B cell (primary cell): ENCODE measurements at regions not wholly inside any gene's neighbourhood (a gene's known extent, or its start where the extent isn't known, plus 50 kb on each side); places are given as distances from the start of the nearest gene placed in this dataset.
A peak's percentile ranks its signal among the peaks of the same experiment; 100 is the strongest.

Source experiments
- ATAC-seq: fragments of 200-7000 bp; cut with Tn5 transposase; one replicate; pipeline ENCODE4 v1.10.0; 2021; ENCODE audit warnings: low read depth, mild to moderate bottlenecking, moderate number of reproducible peaks, moderate library complexity
- CTCF ChIA-PET: fragments of 350-600 bp; sonication (Branson Sonifier 250); formaldehyde crosslinking; loops from one replicate; lab custom pipeline; 2021; ENCODE audit warnings: antibody characterized with exemption, inconsistent platforms; lab: Charles Lee
- POLR2A ChIA-PET: fragments of 350-600 bp; sonication (Branson Sonifier 250); formaldehyde crosslinking; loops from one replicate; lab custom pipeline; 2021; ENCODE audit warnings: antibody characterized with exemption; lab: Charles Lee
- DNase-seq: peaks from one replicate; pipeline ENCODE4 v3.0.0; 2013
- H2AFZ ChIP-seq: 2 replicates; pipeline ENCODE4 v1.6.1; 2012; ENCODE audit warnings: mild to moderate bottlenecking, low read depth, low read length; ENCODE audit not compliant: insufficient read depth, poor library complexity, severe bottlenecking
- H3K27ac ChIP-seq, 2 donors: 1 replicate in 1 of 2; 2 replicates in 1 of 2; pipeline ENCODE4 v1.5.1; 2012 to 2013; ENCODE audit warnings: low read length in 2 of 2, mild to moderate bottlenecking in 2 of 2, moderate library complexity in 1 of 2
- H3K27me3 ChIP-seq, 4 experiments: fragments of 200-600 bp in 1 of 4; sonication (generic) in 1 of 4; replicated peaks in 1 of 4; 1 replicate in 2 of 4; 2 replicates in 2 of 4; pipeline versions ENCODE4 v1.6.1 to v1.7.0; 2013 to 2016; ENCODE audit warnings: low read length in 3 of 4, mild to moderate bottlenecking in 2 of 4, mixed read lengths in 1 of 4, moderate library complexity in 1 of 4; ENCODE audit not compliant: insufficient read depth in 4 of 4, control insufficient read depth in 3 of 4; ENCODE audit errors: control extremely low read depth in 1 of 4
- H3K36me3 ChIP-seq, 2 experiments: replicated peaks in 1 of 2; 1 replicate in 1 of 2; 2 replicates in 1 of 2; pipeline versions ENCODE4 v1.6.1 to v1.7.1; 2013; ENCODE audit warnings: low read length in 1 of 2; ENCODE audit not compliant: insufficient read depth in 2 of 2, control insufficient read depth in 1 of 2; ENCODE audit errors: control extremely low read depth in 1 of 2, extremely low read depth in 1 of 2
- H3K4me1 ChIP-seq, 2 donors: fragments of 200-600 bp in 1 of 2; sonication (generic) in 1 of 2; 1 replicate in 1 of 2; 2 replicates in 1 of 2; pipeline versions ENCODE4 v1.5.1 to v1.6.1; 2013 to 2017; ENCODE audit warnings: low read length in 2 of 2; ENCODE audit not compliant: control insufficient read depth in 2 of 2, insufficient read depth in 2 of 2
- H3K4me2 ChIP-seq: replicated peaks from 2 replicates; pipeline ENCODE3; 2012; ENCODE audit warnings: mild to moderate bottlenecking, low read depth, low read length; ENCODE audit not compliant: poor library complexity, severe bottlenecking
- H3K4me3 ChIP-seq, 5 experiments: fragments of 200-600 bp in 1 of 5; sonication (generic) in 1 of 5; 1 replicate in 3 of 5; 2 replicates in 2 of 5; pipeline versions ENCODE4 v1.5.1 to v1.7.0; 2011 to 2016; ENCODE audit warnings: low read length in 4 of 5, mild to moderate bottlenecking in 4 of 5, low read depth in 2 of 5, control low read depth in 1 of 5, moderate library complexity in 1 of 5; ENCODE audit not compliant: insufficient read depth in 1 of 5; ENCODE audit errors: control extremely low read depth in 1 of 5, extremely low read depth in 1 of 5
- H3K79me2 ChIP-seq: fragments of 200-600 bp; sonication (generic); one replicate; pipeline ENCODE4 v1.6.0; 2016; ENCODE audit warnings: low read length; ENCODE audit not compliant: control insufficient read depth, insufficient read depth
- H3K9ac ChIP-seq: fragments of 200-600 bp; sonication (generic); 2 replicates; pipeline ENCODE4 v1.6.1; 2017; ENCODE audit warnings: mild to moderate bottlenecking, low read length, moderate library complexity
- H3K9me3 ChIP-seq, 3 donors: one replicate each; pipeline versions ENCODE4 v1.6.1 to v1.7.1; 2013; ENCODE audit warnings: low read length in 2 of 3; ENCODE audit not compliant: control insufficient read depth in 2 of 3, insufficient read depth in 1 of 3; ENCODE audit errors: control extremely low read depth in 1 of 3
- H4K20me1 ChIP-seq: 2 replicates; pipeline ENCODE4 v1.6.0; 2012; ENCODE audit warnings: mild to moderate bottlenecking, low read length; ENCODE audit not compliant: insufficient read depth, control insufficient read depth, poor library complexity, severe bottlenecking
- H3K27ac Mint-ChIP-seq: one replicate; pipeline ENCODE4 v1.8.0; 2021; ENCODE audit warnings: mixed read lengths
- H3K27me3 Mint-ChIP-seq: one replicate; pipeline ENCODE4 v1.8.0; 2021; ENCODE audit warnings: mixed read lengths
- H3K4me1 Mint-ChIP-seq: one replicate; pipeline ENCODE4 v1.8.0; 2021; ENCODE audit warnings: mixed read lengths
- H3K4me3 Mint-ChIP-seq: one replicate; pipeline ENCODE4 v1.8.0; 2021; ENCODE audit warnings: mixed read lengths
- H3K9me3 Mint-ChIP-seq: one replicate; pipeline ENCODE4 v1.8.0; 2022; ENCODE audit warnings: mixed read lengths; ENCODE audit not compliant: insufficient read depth
- CTCF ChIP-seq: fragments of 200-600 bp; IDR thresholded peaks from one replicate; pipeline ENCODE4 v1.8.0; 2022; ENCODE audit warnings: antibody characterized with exemption, mild to moderate bottlenecking
- EZH2 ChIP-seq: IDR thresholded peaks from 2 replicates; pipeline ENCODE4 v1.6.1; 2012; ENCODE audit warnings: borderline replicate concordance, low read depth, mild to moderate bottlenecking, moderate library complexity, low read length; ENCODE audit not compliant: insufficient read depth, poor library complexity, severe bottlenecking
- WGBS: methylation state at CpG from one replicate; pipeline ENCODE4 v1.1.5; 2013; ENCODE audit warnings: missing lambda C conversion rate; ENCODE audit not compliant: insufficient coverage; 5-methylcytosine and 5-hydroxymethylcytosine counted together
- intact Hi-C: fragments of 100-400 bp; cut with micrococcal nuclease; formaldehyde crosslinking; loops from one replicate; pipeline ENCODE4 v1.10.0; 2022

- Histone ChIP-seq H3K36me3 (no peaks in the 10 kb centered on the region), H3K4me3 (no peak overlapping the region), H3K27me3 (no peaks in the 10 kb centered on the region), H3K79me2 (no peaks in the 10 kb centered on the region), H3K9me3 (peaks cover 0 to 6% (median 0%) of the 10 kb centered on the region in 3 donors), H3K4me1 (no peaks in the 10 kb centered on the region), H3K27ac (no peak overlapping the region), H4K20me1 (no peaks in the 10 kb centered on the region), H2AFZ (no peak overlapping the region), H3K9ac (no peak overlapping the region), H3K4me2 (no peak overlapping the region)
- ChIA-PET POLR2A (no interaction called here), CTCF (no interaction called here)
- no peak for TF ChIP-seq EZH2
- TF ChIP-seq CTCF: no peak
- 73% methylated on average over 5 of the region's 8 CpGs for WGBS
- Mint-ChIP-seq H3K9me3 (no peaks in the 10 kb centered on the region), H3K27me3 (peaks cover 14% of the 10 kb centered on the region), H3K27ac (no peak overlapping the region), H3K4me3 (peak overlapping the region; percentile 32), H3K4me1 (peaks cover 4% of the 10 kb centered on the region)
- ATAC-seq (no peak), DNase-seq (no peak)
- intact Hi-C loops: no loop called here
Observed at GRCh38 chr4:25552580-25553271, 102.9 kb upstream of the SLC34A2 start.

GRCh38 chr4:25559508-25559907 is 96.1 kb upstream of the SLC34A2 start:
- DNase-seq (no peak), ATAC-seq (no peak)
- H3K27ac ChIP-seq: no peak overlapping the region
- H3K27me3 ChIP-seq: no peaks in the 10 kb centered on the region
- H2AFZ ChIP-seq: no peak overlapping the region
- Mint-ChIP-seq H3K9me3 (no peaks in the 10 kb centered on the region), H3K4me1 (no peaks in the 10 kb centered on the region), H3K27ac (no peak overlapping the region), H3K4me3 (no peak overlapping the region), H3K27me3 (peaks cover 8% of the 10 kb centered on the region)
- POLR2A ChIA-PET: no interaction called here
- H3K36me3 ChIP-seq: no peaks in the 10 kb centered on the region
- H3K4me1 ChIP-seq: no peaks in the 10 kb centered on the region
- H3K4me3 ChIP-seq: no peak overlapping the region
- no peak overlapping the region for H3K9ac ChIP-seq
- intact Hi-C loops: no loop called here
- no peak overlapping the region for H3K4me2 ChIP-seq
- CTCF ChIA-PET: no interaction called here
- no peaks in the 10 kb centered on the region for H3K79me2 ChIP-seq
- WGBS: 92% methylated on average over 4 of the region's 4 CpGs
- no peaks in the 10 kb centered on the region for H4K20me1 ChIP-seq
- no peak for TF ChIP-seq EZH2
- no peak for TF ChIP-seq CTCF
- H3K9me3 ChIP-seq: no peaks in the 10 kb centered on the region
